ENCODE measurements at regions not wholly inside any gene's neighbourhood (a gene's known extent, or its start where the extent isn't known, plus 50 kb on each side); places are given as distances from the start of the nearest gene placed in this dataset.

DNA sequence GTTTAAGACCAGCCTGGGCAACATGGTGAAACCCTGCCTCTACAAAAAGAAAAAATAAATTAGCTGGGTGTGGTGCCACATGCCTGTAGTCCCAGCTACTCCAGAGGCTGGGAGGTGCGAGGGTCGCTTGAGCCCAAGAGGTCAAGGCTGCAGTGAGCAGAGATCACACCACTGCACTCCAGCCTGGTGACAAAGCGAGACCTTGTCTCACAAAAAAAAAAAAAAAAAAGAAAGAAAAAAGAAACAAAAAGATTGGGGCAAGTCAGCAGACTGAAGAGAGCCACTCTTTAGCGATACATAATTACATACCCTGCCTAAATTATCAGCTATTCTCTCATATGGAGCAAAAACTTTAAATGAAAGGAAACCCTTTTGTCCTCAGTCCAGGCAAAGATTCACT lies 53.6 kb upstream of the MAP3K13 start (continued):
- no peak for TF ChIP-seq ZNF260 (CRISPR knock-in tag; IDR thresholded peaks at IDR 0.05; ENCODE audit: borderline replicate concordance, low read depth)
- no peak for TF ChIP-seq ZNF776 (CRISPR knock-in tag; IDR thresholded peaks at IDR 0.05)
- TF ChIP-seq, protein P1, sequence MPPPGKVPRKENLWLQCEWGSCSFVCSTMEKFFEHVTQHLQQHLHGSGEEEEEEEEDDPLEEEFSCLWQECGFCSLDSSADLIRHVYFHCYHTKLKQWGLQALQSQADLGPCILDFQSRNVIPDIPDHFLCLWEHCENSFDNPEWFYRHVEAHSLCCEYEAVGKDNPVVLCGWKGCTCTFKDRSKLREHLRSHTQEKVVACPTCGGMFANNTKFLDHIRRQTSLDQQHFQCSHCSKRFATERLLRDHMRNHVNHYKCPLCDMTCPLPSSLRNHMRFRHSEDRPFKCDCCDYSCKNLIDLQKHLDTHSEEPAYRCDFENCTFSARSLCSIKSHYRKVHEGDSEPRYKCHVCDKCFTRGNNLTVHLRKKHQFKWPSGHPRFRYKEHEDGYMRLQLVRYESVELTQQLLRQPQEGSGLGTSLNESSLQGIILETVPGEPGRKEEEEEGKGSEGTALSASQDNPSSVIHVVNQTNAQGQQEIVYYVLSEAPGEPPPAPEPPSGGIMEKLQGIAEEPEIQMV (CRISPR knock-in tag; IDR thresholded peaks at IDR 0.05; ENCODE audit: low read depth) = no peak
- no peak for TF ChIP-seq MAF1 (CRISPR knock-in tag; IDR thresholded peaks at IDR 0.05; ENCODE audit: borderline replicate concordance)
- no peak for TF ChIP-seq ZMYM2 (CRISPR knock-in tag; IDR thresholded peaks at IDR 0.05)
- no peak for TF ChIP-seq TAF1 (CRISPR knock-in tag; IDR thresholded peaks at IDR 0.05)
- no peak for TF ChIP-seq KDM3A (CRISPR knock-in tag; IDR thresholded peaks at IDR 0.05; ENCODE audit: low read depth)
- TF ChIP-seq, protein P2, sequence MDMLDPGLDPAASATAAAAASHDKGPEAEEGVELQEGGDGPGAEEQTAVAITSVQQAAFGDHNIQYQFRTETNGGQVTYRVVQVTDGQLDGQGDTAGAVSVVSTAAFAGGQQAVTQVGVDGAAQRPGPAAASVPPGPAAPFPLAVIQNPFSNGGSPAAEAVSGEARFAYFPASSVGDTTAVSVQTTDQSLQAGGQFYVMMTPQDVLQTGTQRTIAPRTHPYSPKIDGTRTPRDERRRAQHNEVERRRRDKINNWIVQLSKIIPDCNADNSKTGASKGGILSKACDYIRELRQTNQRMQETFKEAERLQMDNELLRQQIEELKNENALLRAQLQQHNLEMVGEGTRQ (IDR thresholded peaks at IDR 0.05; ENCODE audit: low read depth, low read length) = no peak
- TF ChIP-seq, protein P2 (CRISPR knock-in tag; IDR thresholded peaks at IDR 0.05; ENCODE audit: borderline replicate concordance) = no peak
- no peak for TF ChIP-seq SP5 (CRISPR knock-in tag; IDR thresholded peaks at IDR 0.05; ENCODE audit: borderline replicate concordance, low read depth)
- TF ChIP-seq, protein P3, sequence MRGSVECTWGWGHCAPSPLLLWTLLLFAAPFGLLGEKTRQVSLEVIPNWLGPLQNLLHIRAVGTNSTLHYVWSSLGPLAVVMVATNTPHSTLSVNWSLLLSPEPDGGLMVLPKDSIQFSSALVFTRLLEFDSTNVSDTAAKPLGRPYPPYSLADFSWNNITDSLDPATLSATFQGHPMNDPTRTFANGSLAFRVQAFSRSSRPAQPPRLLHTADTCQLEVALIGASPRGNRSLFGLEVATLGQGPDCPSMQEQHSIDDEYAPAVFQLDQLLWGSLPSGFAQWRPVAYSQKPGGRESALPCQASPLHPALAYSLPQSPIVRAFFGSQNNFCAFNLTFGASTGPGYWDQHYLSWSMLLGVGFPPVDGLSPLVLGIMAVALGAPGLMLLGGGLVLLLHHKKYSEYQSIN (CRISPR knock-in tag; IDR thresholded peaks at IDR 0.05; ENCODE audit: borderline replicate concordance) = no peak
- TF ChIP-seq, protein P4, sequence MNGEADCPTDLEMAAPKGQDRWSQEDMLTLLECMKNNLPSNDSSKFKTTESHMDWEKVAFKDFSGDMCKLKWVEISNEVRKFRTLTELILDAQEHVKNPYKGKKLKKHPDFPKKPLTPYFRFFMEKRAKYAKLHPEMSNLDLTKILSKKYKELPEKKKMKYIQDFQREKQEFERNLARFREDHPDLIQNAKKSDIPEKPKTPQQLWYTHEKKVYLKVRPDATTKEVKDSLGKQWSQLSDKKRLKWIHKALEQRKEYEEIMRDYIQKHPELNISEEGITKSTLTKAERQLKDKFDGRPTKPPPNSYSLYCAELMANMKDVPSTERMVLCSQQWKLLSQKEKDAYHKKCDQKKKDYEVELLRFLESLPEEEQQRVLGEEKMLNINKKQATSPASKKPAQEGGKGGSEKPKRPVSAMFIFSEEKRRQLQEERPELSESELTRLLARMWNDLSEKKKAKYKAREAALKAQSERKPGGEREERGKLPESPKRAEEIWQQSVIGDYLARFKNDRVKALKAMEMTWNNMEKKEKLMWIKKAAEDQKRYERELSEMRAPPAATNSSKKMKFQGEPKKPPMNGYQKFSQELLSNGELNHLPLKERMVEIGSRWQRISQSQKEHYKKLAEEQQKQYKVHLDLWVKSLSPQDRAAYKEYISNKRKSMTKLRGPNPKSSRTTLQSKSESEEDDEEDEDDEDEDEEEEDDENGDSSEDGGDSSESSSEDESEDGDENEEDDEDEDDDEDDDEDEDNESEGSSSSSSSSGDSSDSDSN (CRISPR knock-in tag; IDR thresholded peaks at IDR 0.05) = no peak
- TF ChIP-seq RXRB (CRISPR knock-in tag; IDR thresholded peaks at IDR 0.05; ENCODE audit: borderline replicate concordance) = peak; percentile 38; the same call in 1 of the 2 replicates
- TF ChIP-seq PPARG (CRISPR knock-in tag; conservative IDR thresholded peaks at IDR 0.05) = no peak; the same call in 1 of the 2 replicates
- TF ChIP-seq, protein P5, sequence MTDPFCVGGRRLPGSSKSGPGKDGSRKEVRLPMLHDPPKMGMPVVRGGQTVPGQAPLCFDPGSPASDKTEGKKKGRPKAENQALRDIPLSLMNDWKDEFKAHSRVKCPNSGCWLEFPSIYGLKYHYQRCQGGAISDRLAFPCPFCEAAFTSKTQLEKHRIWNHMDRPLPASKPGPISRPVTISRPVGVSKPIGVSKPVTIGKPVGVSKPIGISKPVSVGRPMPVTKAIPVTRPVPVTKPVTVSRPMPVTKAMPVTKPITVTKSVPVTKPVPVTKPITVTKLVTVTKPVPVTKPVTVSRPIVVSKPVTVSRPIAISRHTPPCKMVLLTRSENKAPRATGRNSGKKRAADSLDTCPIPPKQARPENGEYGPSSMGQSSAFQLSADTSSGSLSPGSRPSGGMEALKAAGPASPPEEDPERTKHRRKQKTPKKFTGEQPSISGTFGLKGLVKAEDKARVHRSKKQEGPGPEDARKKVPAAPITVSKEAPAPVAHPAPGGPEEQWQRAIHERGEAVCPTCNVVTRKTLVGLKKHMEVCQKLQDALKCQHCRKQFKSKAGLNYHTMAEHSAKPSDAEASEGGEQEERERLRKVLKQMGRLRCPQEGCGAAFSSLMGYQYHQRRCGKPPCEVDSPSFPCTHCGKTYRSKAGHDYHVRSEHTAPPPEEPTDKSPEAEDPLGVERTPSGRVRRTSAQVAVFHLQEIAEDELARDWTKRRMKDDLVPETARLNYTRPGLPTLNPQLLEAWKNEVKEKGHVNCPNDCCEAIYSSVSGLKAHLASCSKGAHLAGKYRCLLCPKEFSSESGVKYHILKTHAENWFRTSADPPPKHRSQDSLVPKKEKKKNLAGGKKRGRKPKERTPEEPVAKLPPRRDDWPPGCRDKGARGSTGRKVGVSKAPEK (CRISPR knock-in tag; IDR thresholded peaks at IDR 0.05; ENCODE audit: borderline replicate concordance) = no peak
- TF ChIP-seq, protein P6, sequence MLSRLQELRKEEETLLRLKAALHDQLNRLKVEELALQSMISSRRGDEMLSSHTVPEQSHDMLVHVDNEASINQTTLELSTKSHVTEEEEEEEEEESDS (CRISPR knock-in tag; IDR thresholded peaks at IDR 0.05; ENCODE audit: borderline replicate concordance) = no peak
- no peak for TF ChIP-seq YEATS4 (CRISPR knock-in tag; IDR thresholded peaks at IDR 0.05; ENCODE audit: borderline replicate concordance)
- no peak for TF ChIP-seq HES4 (CRISPR knock-in tag; IDR thresholded peaks at IDR 0.05; ENCODE audit: borderline replicate concordance)
- peak; percentile 40; the same call in 1 of the 2 replicates for TF ChIP-seq ZBTB7B (CRISPR knock-in tag; IDR thresholded peaks at IDR 0.05)
- no peak for TF ChIP-seq SP4 (CRISPR knock-in tag; IDR thresholded peaks at IDR 0.05)
- TF ChIP-seq ZNF768 (CRISPR knock-in tag; IDR thresholded peaks at IDR 0.05) = no peak
- no peak for TF ChIP-seq IKZF1 (IDR thresholded peaks at IDR 0.05)

Data from HepG2 (cell line).